ENCODE measurements at regions not wholly inside any gene's neighbourhood (a gene's known extent, or its start where the extent isn't known, plus 50 kb on each side); places are given as distances from the start of the nearest gene placed in this dataset.
A peak's percentile ranks its signal among the peaks of the same experiment; 100 is the strongest.

DNA sequence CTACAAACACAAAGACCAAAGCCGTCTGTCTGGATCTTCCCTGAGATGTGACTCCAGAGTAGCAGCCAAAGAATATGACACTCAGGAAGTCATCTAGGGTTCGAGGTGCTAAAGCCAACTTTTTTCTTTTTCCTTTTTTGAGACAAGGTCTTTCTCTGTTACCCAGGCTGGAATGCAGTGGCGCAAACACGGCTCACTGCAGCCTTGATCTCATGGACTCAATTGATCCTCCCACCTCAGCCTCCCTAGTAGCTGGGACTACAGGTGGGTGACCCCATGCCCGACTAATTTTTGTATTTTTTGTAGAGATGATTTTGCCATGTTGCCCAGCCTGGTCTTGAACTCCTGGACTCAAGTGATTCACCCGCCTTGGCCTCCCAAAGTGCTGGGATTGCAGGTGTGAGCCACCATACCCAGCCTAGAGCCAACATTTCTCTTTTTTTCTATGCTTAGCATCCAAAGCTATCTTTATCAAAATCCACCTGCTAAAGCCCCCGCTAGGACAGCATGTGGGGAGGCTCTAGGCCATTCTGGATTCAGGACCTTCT lies 92.8 kb downstream of the TMEM17 start:
- H3K4me3 ChIP-seq (replicated peaks in 1 of 4; ENCODE audit: control extremely low read depth in 1 of 4, insufficient read depth in 1 of 4, low read depth in 3 of 4, low read length in 4 of 4), result no peak overlapping the region
- TF ChIP-seq EZH2 (IDR thresholded peaks at IDR 0.05; ENCODE audit: low read length, missing control alignments), result no peak
- TF ChIP-seq, protein P1, sequence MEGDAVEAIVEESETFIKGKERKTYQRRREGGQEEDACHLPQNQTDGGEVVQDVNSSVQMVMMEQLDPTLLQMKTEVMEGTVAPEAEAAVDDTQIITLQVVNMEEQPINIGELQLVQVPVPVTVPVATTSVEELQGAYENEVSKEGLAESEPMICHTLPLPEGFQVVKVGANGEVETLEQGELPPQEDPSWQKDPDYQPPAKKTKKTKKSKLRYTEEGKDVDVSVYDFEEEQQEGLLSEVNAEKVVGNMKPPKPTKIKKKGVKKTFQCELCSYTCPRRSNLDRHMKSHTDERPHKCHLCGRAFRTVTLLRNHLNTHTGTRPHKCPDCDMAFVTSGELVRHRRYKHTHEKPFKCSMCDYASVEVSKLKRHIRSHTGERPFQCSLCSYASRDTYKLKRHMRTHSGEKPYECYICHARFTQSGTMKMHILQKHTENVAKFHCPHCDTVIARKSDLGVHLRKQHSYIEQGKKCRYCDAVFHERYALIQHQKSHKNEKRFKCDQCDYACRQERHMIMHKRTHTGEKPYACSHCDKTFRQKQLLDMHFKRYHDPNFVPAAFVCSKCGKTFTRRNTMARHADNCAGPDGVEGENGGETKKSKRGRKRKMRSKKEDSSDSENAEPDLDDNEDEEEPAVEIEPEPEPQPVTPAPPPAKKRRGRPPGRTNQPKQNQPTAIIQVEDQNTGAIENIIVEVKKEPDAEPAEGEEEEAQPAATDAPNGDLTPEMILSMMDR (conservative IDR thresholded peaks at IDR 0.05 in 1 of 2, IDR thresholded peaks at IDR 0.05 in 1 of 2; ENCODE audit: low read depth in 1 of 2, low read length in 2 of 2), result no peak

DNA sequence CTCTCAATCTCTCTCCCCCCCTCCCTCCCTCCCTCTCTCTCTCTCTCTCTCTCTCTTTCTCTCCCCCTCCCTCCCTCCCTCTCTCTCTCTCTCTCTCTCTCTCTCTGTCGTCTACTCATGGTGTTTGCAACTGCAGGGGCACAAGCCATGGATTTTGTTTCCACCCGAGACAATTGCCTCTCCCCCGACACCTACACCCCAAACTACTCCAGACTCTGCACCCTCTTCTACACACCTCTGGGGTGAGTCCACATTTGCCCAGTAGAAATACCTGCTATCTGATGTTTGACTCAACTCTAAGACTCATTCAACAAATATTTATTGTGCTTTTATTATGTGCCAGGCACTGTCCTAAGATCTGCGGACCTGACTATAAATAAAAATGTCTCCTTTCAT lies 93.7 kb downstream of the TMEM17 start:
- Histone ChIP-seq H3K4me1 (ENCODE audit: control insufficient read depth, extremely low read depth, insufficient read depth, low read length) (peaks cover 6% of the 10 kb centered on the region), H3K9me3 (ENCODE audit: control insufficient read depth, insufficient read depth, low read depth, low read length) (no peaks in the 10 kb centered on the region), H3K4me2 (ENCODE audit: extremely low read depth, insufficient read depth, low read length) (no peak overlapping the region), H3K27ac (ENCODE audit: insufficient read depth, low read length) (no peak overlapping the region), H4K20me1 (ENCODE audit: control insufficient read depth, extremely low read depth, insufficient read depth, low read length) (no peaks in the 10 kb centered on the region), H3K36me3 (ENCODE audit: control insufficient read depth, insufficient read depth, low read length) (no peaks in the 10 kb centered on the region), H3K79me2 (ENCODE audit: control insufficient read depth, insufficient read depth, low read length) (no peaks in the 10 kb centered on the region), H2AFZ (ENCODE audit: low read length) (no peak overlapping the region), H3K27me3 (ENCODE audit: control insufficient read depth, insufficient read depth, low read length) (no peaks in the 10 kb centered on the region), H3K4me3 (replicated peaks in 1 of 4; ENCODE audit: control extremely low read depth in 1 of 4, insufficient read depth in 1 of 4, low read depth in 3 of 4, low read length in 4 of 4) (no peak overlapping the region), H3K9ac (ENCODE audit: insufficient read depth, low read length) (no peak overlapping the region)
- DNase-seq (ENCODE audit: low read depth in 2 of 2), result peak in 1 of 2 donors; percentile 4
- no peak for TF ChIP-seq EZH2 (IDR thresholded peaks at IDR 0.05; ENCODE audit: low read length, missing control alignments)
- TF ChIP-seq, protein P1 (conservative IDR thresholded peaks at IDR 0.05 in 1 of 2, IDR thresholded peaks at IDR 0.05 in 1 of 2; ENCODE audit: low read depth in 1 of 2, low read length in 2 of 2), result no peak

More for the DNA sequence above, 92.8 kb downstream of the TMEM17 start:
- Histone ChIP-seq H3K79me2 (ENCODE audit: control insufficient read depth, insufficient read depth, low read length) (no peaks in the 10 kb centered on the region), H2AFZ (ENCODE audit: low read length) (no peak overlapping the region), H3K27me3 (ENCODE audit: control insufficient read depth, insufficient read depth, low read length) (no peaks in the 10 kb centered on the region), H3K4me1 (ENCODE audit: control insufficient read depth, extremely low read depth, insufficient read depth, low read length) (peaks cover 6% of the 10 kb centered on the region), H3K27ac (ENCODE audit: insufficient read depth, low read length) (no peak overlapping the region), H3K9ac (ENCODE audit: insufficient read depth, low read length) (no peak overlapping the region), H3K36me3 (ENCODE audit: control insufficient read depth, insufficient read depth, low read length) (no peaks in the 10 kb centered on the region), H4K20me1 (ENCODE audit: control insufficient read depth, extremely low read depth, insufficient read depth, low read length) (no peaks in the 10 kb centered on the region), H3K4me2 (ENCODE audit: extremely low read depth, insufficient read depth, low read length) (no peak overlapping the region), H3K9me3 (ENCODE audit: control insufficient read depth, insufficient read depth, low read depth, low read length) (no peaks in the 10 kb centered on the region)
- DNase-seq (ENCODE audit: low read depth in 2 of 2), result no peak

DNA sequence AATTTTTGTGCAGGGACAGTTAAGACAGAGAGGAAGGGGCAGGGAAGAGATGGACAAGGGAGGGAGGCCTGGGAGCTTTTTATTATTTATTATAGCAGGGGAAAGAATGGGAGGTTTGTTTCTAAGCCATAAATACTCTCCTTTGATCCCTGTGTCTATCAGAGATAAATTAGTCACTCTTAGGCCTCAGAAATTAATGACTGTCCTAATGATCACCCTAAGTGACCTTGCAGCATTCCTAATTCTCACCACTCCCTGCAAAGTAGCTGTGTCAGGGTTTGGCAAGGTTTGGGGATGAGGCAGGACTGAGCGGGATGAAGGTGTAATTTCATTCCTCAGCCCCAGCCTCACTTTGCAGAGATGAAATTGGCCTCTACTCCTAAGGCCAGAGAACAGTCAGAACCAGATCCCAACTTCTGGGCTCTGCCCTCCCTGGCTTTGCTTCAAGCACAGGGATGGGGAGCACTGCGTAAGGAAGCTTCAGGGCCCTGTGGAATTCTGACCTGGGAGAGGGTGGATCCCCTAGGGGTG lies 95.0 kb downstream of the TMEM17 start:
- H3K4me3 ChIP-seq (replicated peaks in 1 of 4; ENCODE audit: control extremely low read depth in 1 of 4, insufficient read depth in 1 of 4, low read depth in 3 of 4, low read length in 4 of 4), result no peak overlapping the region
- DNase-seq (ENCODE audit: low read depth in 2 of 2), result no peak
- peak overlapping the region; percentile 98 for H2AFZ ChIP-seq (ENCODE audit: low read length)
- H4K20me1 ChIP-seq (ENCODE audit: control insufficient read depth, extremely low read depth, insufficient read depth, low read length), result no peaks in the 10 kb centered on the region
- H3K4me2 ChIP-seq (ENCODE audit: extremely low read depth, insufficient read depth, low read length), result no peak overlapping the region
- H3K79me2 ChIP-seq (ENCODE audit: control insufficient read depth, insufficient read depth, low read length), result no peaks in the 10 kb centered on the region
- H3K9ac ChIP-seq (ENCODE audit: insufficient read depth, low read length), result no peak overlapping the region
- TF ChIP-seq EZH2 (IDR thresholded peaks at IDR 0.05; ENCODE audit: low read length, missing control alignments), result no peak
- TF ChIP-seq, protein P1 (conservative IDR thresholded peaks at IDR 0.05 in 1 of 2, IDR thresholded peaks at IDR 0.05 in 1 of 2; ENCODE audit: low read depth in 1 of 2, low read length in 2 of 2), result no peak
- no peaks in the 10 kb centered on the region for H3K9me3 ChIP-seq (ENCODE audit: control insufficient read depth, insufficient read depth, low read depth, low read length)
- no peak overlapping the region for H3K27ac ChIP-seq (ENCODE audit: insufficient read depth, low read length)
- H3K4me1 ChIP-seq (ENCODE audit: control insufficient read depth, extremely low read depth, insufficient read depth, low read length), result peaks cover 6% of the 10 kb centered on the region
- no peaks in the 10 kb centered on the region for H3K27me3 ChIP-seq (ENCODE audit: control insufficient read depth, insufficient read depth, low read length)
- no peaks in the 10 kb centered on the region for H3K36me3 ChIP-seq (ENCODE audit: control insufficient read depth, insufficient read depth, low read length)

Data from fibroblast of lung (primary cell).